Fibroblast of villous mesenchyme (primary cell): ENCODE measurements at regions not wholly inside any gene's neighbourhood (a gene's known extent, or its start where the extent isn't known, plus 50 kb on each side); places are given as distances from the start of the nearest gene placed in this dataset.

Experiments used
- DNase-seq: peaks from one replicate; pipeline ENCODE4 v3.0.0-alpha.2; 2010; ENCODE audit warnings: low read depth
- H3K4me3 ChIP-seq: 2 replicates; pipeline ENCODE4 v1.5.1; 2011; ENCODE audit warnings: low read depth, mild to moderate bottlenecking, low read length
- TF ChIP-seq, protein P1 (sequence below): IDR thresholded peaks from 2 replicates; pipeline ENCODE4 v1.5.1; 2012; ENCODE audit warnings: low read depth, mild to moderate bottlenecking, low read length; ENCODE audit not compliant: insufficient read depth

DNA sequence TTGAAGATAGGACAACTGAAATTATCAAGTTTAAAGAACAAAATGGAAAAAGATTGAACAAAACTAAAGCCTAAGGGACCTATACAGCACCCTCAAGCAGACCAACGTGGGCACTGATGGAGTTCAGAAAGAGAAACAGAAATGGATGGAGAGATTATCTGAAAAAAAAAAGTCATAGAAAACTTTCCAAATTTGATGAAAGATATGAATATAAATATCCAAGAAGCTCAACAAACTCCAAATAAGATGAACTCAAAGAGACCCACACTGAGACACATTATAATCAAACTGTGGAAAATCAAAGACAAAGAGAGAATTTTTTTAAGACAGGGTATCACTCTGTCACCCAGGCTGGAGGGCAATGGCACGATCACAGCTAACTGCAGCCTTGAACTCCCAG is 128.6 kb upstream of the PUM3 start:
- no peak overlapping the region for H3K4me3 ChIP-seq
- no peak for DNase-seq
- TF ChIP-seq, protein P1, sequence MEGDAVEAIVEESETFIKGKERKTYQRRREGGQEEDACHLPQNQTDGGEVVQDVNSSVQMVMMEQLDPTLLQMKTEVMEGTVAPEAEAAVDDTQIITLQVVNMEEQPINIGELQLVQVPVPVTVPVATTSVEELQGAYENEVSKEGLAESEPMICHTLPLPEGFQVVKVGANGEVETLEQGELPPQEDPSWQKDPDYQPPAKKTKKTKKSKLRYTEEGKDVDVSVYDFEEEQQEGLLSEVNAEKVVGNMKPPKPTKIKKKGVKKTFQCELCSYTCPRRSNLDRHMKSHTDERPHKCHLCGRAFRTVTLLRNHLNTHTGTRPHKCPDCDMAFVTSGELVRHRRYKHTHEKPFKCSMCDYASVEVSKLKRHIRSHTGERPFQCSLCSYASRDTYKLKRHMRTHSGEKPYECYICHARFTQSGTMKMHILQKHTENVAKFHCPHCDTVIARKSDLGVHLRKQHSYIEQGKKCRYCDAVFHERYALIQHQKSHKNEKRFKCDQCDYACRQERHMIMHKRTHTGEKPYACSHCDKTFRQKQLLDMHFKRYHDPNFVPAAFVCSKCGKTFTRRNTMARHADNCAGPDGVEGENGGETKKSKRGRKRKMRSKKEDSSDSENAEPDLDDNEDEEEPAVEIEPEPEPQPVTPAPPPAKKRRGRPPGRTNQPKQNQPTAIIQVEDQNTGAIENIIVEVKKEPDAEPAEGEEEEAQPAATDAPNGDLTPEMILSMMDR: no peak

DNA sequence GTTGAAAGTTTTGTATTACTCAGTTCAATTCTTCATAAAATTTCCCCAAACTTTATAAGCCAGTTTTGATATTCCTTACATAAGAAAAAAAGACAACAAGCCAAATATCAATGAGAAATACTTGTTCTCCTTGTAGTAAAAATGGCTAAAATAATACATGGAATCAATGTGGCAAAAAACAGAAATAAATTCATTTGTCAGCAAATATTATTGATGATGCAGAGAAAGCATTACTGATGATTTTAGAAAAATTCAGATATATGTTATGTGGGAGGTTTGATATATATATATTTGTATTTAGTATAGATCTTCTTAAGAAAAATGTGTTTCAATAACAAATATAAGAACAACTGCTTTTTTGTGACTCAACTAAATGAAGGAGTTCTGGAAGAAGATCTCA is 127.0 kb upstream of the PUM3 start:
- DNase-seq: no peak
- H3K4me3 ChIP-seq: no peak overlapping the region
- TF ChIP-seq, protein P1: no peak

DNA sequence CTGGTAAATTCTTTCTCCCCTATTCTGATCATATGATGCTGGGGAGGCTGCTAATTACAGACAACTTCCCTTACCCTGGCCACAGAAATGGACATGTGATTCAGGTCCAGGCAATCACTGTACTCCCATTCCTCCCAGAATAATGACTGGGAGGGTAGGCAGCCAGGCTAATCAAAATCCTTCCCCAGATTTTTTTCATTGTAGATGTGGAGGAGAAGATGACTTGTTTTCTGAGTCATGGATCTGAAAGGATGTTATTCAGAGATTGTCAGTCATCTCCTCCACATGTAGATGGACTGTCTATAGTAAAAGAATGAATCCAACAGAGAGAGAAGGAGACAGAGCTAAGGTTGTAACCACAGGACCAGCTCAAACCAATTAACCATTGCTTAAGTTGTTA is 123.9 kb upstream of the PUM3 start:
- no peak for DNase-seq
- no peak overlapping the region for H3K4me3 ChIP-seq
- TF ChIP-seq, protein P1: no peak

DNA sequence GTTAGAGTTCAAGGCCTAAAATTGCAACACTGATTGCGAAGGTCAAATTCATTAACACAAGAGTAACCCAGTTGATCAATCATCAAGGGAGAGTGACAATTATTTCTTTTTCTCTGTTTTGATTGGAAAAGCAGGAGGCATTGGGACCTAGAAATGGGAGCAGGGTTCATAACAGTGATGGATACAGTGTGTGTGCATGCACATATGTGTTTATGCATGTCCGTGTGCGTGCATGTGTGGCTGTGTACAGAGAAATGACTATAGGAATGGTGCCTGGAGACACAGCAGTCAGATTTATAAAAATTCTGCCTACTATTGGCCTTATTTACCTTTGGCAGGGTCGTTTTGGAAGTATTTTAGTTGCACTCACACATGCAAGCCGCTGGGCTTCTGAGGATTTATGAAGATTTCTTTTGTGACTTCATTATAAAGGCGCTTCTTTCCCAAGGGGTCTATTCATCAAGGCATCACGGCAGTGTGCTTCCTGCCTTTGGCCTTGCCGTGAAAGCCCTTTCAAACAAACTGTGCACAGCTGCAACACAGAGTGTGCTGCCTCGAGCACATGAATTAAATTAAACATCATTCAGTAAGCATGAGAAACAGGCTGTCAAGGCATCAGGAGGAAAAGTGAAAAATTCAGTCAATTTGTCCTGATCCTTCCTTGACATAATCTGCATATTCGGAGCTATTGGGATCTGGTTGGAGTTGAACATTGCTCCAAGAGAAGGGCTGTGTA is 122.8 kb upstream of the PUM3 start:
- DNase-seq: no peak
- H3K4me3 ChIP-seq: no peak overlapping the region
- TF ChIP-seq, protein P1: no peak

DNA sequence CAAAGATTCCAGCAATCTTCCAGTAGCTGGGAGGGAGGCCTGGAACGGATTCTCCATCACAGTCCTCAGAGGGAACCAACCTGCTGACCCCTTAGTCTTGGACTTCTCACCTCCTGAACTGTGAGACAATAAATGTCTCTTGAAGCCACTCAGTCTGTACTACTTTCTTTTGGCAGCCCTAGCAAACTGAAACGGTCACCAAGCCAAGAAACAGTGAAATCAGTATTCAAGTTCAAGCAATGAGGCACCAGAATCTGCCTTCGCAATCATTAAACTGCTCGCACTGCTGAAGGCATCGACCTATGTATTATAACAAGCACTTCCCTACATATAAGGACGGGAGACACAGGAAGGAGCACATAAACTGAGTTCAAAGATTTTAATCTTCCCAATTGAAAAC is 120.6 kb upstream of the PUM3 start:
- TF ChIP-seq, protein P1: no peak
- no peak for DNase-seq

DNA sequence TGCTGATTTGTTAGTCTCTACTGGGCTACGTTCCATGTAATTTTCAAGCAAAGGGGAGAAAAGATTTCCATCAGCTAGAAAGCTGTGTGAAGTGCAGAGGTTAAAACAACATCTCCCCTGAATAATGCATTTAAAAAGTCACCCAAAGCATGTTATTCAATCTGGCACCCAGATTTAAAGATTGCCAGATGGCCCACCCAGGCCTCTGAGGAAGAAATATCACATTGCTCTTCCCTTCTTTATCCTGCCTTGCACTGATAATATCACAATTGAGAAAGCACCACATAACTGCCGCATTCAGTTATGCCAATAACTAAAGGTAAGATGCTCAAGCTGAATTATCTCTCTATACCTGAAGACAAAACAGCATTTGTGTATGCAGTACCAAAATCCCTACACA is 119.4 kb upstream of the PUM3 start:
- no peak for DNase-seq
- TF ChIP-seq, protein P1: no peak
- H3K4me3 ChIP-seq: no peak overlapping the region

More for the DNA sequence above, 120.6 kb upstream of the PUM3 start:
- no peak overlapping the region for H3K4me3 ChIP-seq
